GM19328 (cell line): ENCODE measurements at regions not wholly inside any gene's neighbourhood (a gene's known extent, or its start where the extent isn't known, plus 50 kb on each side); places are given as distances from the start of the nearest gene placed in this dataset.

Experiments
- ATAC-seq: cut with Tn5 transposase; IDR thresholded peaks from one replicate; pipeline ENCODE4 v1.9.1; 2021; ENCODE audit warnings: mild to moderate bottlenecking, moderate library complexity; ENCODE audit not compliant: unreplicated experiment

DNA sequence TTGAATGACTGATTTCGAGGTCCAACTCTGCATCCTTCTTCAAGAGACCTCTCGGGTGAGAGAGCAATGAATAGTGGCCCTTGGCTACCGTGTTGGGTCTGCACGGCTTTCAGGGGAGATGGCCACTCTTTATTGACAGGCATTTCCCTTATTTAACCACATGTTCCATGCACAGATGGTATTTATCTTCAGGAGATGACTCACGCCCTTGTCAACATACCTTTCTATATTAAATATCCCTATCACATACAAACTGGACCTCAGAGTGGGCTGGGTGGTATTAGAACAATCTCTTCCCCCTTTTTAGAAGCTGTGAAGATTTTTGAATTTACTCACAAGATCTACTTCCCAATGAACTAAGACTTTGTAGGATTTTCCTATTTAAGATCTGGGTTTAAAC is 109.6 kb upstream of the CDC42EP3 start:
- ATAC-seq, result no peak

DNA sequence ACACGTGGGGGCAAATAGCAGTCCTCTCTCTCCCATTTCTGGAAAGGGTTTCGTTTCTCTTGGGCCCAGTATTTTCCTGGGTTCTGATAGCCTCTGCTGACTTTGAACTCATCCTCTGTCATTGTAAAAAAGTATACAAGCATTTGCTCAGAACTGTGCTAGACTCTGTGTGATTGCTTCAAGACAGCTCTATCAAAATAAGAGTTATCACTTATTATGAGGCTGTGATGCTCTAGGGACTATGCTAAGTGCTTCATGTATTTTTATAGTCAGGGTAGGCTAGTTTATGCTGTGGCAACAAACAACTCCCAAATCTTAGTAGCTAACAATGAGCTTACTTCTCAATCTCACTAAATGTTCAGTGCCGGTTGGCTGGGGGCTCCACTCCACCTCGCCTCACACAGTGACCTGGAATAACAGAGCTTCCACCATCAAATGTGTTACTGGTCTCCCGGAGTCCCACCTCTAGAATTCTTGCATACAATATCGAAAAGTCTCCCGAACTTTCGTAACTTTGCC is 110.8 kb upstream of the CDC42EP3 start:
- ATAC-seq, result no peak

DNA sequence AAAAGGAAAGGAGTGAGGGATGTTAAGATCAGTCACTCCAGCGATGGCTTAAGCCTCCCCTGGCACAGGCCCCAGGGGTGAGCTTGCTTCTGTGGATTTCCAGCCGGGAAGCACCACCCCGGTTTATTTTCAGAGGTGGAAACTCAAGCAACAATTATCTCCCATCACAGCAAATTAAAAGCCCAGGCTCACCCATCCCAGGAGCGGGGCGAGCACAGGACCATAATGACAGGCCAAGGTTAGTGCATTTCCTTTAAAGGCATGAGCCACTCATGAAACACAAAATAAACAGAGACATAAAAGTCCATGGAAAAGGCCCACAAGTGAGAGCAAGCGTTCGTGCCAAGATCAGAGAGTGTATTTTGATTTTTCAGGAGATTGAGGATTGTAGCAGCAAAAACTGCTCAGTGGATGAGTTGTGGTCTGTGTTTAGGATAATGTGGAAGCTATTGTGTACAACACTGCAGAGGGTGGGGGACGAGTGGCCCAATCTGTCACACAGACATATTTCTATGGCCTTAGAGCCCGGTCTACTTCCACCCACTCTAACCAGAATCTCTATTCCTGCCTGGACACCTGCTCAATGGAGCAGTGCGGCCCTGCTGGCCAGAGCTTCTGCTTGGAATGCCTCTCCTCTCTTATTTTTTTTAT is 111.4 kb upstream of the CDC42EP3 start:
- ATAC-seq, result no peak

DNA sequence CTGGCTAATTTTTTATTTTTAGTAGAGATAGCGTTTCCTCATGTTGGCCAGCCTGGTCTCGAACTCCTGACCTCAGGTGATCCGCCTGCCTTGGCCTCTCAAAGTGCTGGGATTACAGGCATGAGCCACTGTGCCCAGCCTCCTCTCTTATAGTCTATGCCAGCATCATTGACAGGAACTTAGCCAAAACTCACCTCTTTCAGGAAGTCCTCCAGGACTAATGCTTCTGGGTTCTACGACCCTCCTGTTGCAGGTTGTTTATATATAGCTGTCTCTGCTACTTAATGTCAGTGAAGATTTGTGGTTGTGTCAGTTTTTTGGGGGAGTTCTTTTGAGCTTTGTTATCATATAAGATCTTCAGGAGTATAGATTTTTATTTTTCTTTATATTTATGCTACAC is 112.1 kb upstream of the CDC42EP3 start:
- ATAC-seq, result no peak

DNA sequence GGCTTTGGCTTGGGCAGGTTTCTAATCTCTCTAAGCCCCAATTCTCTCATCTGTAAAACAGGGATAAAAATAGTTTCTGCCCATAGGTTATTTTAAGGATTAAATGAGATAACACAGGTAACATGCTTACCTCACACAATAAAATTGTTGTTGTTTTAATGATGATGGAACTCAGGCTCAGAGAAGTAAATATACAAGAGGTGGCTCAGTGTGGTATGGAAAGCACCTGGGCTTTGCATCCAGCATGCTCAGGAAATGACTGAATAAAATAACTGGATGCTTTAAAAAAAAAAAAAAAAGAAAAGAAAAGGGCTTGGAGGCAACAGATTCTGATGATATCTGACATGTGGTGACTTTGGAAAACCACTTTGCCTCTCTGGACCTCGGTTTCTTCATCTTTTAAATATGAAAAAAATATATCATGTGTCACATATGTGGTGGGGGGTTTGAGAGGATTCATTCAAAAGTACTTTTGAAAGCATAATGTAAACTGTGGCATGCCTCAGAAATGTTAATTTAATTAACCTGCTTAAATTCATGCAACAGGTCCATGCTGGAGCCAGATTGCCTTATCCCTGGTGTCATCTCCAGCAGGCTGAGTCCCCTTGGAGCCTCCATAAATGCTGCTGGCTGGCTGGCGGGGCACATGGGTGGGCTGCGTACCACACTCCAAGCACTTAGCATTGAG is 112.8 kb upstream of the CDC42EP3 start:
- ATAC-seq, result no peak

DNA sequence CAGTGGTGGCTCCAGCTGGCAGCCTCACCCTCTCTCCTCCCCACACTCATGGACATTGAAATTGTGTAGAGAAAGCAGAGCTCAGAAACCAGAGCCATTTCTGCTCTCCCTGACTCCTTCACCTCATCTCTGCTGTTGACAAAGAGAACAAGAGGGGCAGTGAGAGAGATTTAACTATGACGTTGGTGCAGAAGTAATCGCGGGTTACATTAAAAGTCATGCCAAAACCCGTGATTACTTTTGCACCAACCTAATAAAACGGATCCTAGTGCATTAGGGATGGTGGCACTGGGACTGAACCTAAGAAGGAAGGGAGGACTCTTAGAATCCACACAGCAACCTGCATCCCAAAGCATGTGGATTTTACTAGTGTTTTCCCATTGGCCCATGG is 113.3 kb upstream of the CDC42EP3 start:
- no peak for ATAC-seq

DNA sequence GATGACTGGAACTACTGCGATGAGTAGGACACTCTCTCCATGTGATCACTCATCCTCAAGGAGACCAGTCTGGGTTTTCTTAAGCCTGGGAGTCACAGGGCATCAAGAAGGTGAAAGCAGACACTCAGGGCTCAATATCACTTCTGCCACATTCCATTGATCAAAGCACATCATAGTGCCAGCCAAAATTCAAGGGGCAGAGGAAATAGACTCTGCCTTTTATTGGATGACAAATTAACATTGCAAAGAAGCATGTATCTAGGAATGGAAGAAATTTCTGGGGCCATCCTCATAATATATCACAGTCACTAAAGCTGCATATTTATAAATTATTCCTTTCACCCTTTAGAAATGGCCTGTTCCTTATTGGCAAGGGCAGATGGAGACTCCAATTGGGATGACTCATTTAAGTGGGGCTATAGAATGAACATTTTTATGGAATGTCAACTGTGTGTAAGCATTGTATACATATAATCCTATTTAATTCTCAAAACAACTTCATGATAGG is 114.8 kb upstream of the CDC42EP3 start:
- ATAC-seq, result no peak

DNA sequence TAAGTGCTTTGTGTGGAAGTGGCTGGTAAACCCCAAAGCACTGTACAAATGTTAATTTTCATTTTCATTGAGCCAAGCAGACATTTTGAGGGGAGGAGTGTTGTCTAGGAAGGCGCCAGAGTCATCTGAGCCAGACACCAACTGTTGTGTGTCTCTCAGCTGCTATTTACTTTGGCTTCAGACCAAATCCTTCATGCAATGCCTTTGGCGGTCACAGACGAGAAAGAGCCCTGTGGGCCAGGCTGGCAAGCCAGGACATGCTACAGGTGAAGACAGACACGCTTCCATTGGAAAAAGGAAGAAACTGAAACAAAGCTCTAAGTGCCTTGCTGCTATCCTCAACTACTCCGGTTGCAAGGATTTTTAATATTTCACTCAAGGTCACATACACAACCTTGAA is 115.4 kb upstream of the CDC42EP3 start:
- no peak for ATAC-seq

DNA sequence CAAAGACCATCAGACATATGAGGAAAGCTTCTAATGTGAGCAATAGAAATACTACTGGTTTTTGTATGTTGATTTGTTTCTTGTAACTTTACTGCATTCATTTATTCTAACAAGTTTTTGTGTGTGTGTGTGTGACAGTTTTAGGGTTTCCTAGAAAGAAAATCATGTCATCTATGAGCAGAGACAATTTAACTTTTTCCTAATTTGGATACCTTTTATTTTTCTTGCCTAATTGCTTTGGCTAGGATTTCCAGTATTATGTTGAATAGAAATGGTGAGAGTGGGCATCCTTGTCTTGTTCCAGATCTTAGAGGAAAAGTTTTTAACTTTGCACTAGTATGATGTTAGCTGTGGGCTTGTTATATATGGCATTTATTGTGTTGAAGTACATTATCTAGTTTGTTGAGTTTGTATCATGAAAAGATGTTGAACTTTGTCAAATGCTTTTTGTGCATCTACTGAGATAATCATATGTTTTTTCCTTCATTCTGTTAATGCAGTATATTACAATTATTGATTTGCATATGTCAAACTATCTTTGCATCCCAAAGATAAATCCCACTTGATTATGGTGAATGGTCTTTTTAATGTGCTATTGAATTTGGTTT is 117.3 kb upstream of the CDC42EP3 start:
- ATAC-seq, result no peak

DNA sequence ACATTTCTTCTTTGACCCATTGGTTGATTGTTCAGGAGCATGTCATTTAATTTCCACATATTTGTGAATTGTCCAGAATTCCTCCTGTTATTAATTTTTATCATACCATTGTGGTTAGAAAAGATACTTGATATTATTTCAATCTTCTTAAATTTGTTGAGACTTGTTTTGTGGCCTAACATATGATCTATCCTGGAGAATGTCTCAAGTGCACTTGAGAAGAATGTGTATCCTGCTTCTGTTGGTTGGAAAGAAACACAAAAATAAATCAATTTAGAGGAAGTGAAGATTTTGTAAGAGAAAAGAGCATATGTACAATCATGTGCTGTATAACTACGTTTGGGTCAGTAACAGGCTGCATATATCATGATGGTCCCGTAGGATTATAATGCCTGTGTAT is 118.6 kb upstream of the CDC42EP3 start:
- ATAC-seq, result no peak

DNA sequence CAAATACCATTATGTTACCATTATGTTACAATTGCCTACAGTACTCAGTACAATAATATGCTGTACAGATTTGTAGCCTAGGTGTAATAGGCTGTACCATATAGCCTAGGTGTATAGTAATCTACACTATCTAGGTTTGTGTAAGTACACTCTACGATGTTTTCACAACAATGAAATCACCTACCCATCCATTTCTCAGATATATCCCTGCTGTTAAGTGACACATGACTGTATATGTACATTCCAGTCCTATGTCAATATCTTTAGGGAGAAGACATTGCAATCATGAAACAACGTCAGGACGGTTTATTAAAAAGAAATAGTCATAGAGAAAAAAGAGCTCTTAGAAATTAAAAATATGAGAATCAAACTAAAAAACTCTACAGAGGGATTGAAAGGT is 119.0 kb upstream of the CDC42EP3 start:
- no peak for ATAC-seq

DNA sequence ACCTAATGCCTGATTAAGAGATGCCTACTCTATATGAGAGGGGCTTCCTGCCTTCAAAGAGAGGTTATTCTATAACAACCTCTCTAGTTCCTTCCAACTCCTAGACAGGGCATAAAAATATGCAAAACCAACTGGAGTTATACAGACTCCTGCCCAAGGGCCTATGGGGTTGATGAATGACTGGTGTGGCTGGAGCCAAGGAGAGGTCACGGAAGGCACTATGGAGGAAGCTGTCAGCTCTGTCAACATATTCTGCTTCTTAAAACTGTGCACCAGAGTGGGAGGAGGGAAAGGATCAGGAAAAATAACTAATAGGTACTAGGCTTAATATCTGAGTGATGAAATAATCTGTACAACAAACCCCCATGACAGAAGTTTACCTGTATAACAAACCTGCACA is 120.9 kb upstream of the CDC42EP3 start:
- ATAC-seq, result no peak

DNA sequence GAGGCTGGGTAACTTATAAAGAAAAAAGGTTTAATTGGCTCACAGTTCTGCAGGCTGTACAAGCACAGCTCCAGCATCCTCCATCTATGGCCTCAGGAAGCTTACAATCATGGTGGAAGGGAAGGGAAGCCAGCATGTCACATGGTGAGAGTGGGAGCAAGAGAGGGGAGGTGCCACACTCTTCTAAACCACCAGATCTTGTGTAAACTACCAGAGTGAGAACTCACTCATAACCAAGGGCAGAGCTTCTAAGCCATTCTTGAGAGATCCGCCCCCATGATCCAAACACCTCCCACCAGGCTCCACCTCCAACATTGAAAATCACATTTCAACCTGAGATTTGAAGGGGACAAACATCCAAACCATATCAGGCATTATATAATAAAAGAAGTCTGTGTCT is 121.6 kb upstream of the CDC42EP3 start:
- no peak for ATAC-seq

DNA sequence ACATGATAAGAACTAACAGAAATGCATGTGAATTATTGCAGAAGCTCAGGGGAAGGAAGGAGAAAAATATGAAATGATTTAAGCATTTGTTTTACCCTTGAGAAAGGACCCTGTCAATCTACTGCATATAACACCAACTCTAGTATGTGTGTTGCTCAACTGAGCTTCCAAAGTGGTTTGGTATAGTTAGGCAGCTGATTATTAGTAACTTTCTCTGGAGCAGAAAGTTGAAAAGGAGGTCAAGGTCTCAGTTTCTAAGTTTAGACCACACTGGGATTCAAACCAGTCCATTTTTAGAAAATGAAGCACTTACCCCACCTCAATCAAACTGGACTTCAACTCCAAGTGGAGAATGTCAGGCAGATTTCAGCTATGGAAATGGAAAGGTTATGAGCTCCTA is 123.3 kb upstream of the CDC42EP3 start:
- no peak for ATAC-seq

DNA sequence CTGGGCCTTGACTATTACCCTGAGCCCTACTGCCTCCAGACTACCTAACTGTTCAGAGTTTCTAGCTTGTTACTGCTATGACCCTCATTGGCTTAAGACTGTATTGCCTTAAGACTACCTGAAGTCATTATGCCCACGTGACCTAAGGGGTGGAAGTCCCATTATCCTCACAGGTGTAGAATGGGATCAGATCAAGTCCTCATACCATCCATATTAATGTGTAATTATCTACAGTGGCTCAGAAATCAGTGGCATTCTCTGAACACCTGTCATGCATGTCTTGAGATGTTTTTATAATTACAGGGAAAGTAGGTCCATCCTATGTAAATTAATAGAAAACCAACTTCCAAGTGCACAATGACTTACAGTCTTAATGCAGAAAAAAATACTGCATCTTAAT is 124.0 kb upstream of the CDC42EP3 start:
- ATAC-seq, result no peak

DNA sequence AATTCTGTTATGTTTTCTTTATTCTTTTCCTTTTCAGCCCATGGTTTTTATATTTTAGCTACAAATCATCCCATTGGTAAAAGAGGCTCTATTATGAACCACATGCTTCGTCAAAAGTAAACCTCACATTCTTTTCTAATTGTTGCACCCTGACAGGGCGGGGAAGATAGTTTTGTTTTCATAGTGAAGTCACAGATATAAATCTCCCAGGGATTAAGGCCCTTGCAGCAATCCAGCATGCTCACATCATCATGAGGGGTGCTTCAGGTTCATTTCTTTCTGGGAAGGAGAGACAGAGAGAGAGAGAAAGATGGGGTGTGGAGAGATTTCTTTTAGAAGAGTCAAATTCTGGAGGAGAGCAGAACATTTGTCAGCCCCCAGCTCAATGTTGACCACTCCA is 124.5 kb upstream of the CDC42EP3 start:
- ATAC-seq, result no peak

DNA sequence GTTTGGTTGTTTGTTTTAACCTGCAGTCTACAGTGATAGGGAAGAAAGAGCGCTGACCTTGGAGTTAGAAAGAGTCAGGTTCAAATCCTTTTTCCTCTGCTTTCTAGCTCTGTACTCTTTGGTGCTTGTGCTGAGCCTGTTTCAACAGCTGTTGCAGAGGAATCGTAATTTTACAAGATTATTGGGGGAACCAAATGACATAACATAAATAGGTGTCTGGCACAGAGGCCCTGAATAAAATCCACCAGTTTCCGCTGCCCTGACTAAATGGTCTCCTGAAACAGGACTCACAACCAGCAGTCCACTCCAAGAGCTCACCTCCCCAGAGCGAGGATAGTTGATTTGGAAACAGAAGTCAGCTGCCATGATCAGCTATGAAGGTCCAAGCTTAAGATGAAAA is 125.0 kb upstream of the CDC42EP3 start:
- ATAC-seq, result no peak

DNA sequence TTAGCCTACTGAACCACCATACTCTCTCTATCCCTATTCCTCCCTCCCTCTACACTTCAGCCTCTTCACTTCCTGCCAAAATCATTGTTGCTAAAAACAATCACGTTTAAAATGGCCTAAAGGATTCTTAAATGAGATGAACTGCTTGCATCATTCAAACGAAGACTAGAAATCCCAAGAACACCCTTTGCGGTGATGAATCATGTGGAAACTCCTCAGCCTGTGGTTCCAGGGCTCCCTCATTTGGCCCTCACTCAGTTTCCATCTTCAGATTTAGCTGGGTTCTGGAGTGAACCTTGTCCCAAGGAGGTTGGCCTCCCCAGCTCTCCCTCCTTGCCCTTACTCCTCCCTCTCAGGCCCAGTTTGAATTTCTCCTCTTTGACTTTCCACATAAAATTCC is 125.6 kb upstream of the CDC42EP3 start:
- ATAC-seq, result no peak

DNA sequence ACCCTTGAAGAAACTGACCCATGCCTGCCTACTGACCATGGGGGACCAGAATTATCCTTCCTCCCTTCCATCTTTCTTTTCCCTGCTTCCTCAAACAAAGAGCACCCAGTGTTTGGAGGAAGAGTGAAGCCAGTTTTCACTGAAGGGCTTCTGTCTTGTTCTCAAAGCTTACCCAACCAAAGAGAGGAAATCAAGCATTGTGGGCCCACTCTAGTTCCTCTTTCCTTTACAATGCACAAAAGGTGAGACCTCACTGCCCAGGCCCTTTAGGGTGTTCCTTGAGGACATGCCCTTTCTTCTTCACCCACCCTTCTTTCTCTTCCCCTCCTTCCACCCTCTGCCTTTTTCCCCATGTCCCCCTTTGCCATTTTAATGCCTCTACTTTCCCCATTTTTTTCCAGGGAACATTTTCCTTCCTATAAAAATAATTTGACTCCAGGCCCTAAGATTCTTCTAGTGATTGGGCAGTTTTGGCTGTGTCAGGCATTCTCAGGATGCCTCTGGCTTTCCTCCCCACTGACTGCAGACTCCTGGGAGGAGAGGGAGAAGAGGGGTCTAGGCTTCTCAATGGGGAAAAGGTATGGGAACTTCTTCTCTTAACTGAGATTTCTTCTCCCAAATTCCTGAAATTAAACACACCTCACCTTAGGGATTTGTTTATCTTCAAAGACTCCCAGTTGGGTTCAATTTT is 126.6 kb upstream of the RMDN2 start:
- no peak for ATAC-seq

DNA sequence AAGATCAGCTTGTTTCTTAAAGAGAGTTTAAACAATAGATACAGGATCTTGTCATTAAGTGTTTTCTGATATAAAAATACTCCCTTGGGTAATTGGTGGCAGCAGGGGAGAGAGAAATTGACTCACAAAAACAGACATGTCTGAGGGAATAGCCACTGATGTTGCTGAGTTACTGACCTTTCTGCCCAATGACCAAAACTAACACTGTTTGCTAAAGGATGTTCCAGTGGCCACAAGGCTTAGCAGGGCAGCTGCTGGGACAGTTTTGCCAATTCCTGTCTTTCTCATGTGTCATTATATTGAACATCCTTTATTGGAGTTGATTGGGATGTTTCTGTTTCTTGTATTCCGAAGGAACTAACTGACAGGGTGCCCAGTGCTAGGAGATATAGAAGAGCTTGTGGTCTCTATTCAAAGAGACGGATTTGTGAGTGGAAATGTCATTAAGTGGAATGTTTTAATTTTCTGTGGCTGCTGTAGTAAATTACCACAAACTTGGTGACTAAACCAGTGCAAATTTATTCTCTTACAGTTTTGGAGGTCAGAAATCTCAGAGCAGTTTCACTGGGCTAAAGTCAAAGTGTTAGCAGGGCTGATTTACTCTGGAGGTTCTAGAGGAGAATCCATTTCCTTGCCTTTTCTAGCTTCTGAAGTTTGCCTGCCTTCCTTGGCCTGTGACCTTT is 124.8 kb upstream of the RMDN2 start:
- ATAC-seq, result no peak

DNA sequence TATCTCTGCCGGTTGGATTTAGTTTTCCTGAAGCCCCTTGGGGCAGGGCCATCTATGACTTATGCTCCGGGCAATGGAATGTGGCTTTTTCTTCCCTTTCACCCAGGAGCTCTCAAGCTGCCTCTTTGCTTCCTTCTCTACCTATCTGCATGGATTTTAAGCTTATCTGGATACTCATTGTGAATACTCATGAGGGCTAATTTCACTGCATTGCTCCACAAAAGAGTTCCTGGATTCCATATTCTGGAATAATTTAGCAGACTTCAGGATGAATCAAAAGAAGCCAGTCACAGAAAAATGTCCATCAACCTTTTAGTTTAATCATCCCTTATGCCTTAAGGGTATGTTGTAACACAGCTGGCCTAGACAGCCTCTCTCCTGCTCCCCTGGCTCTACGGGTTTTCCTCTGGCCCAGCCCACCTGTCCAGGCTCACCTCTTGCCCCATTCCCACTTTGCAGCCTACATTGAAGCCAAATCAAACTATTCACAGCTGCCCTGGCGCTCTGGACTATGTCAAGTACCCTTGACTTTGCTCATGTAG is 122.8 kb upstream of the RMDN2 start:
- no peak for ATAC-seq
